ENCODE measurements at regions not wholly inside any gene's neighbourhood (a gene's known extent, or its start where the extent isn't known, plus 50 kb on each side); places are given as distances from the start of the nearest gene placed in this dataset.

DNA sequence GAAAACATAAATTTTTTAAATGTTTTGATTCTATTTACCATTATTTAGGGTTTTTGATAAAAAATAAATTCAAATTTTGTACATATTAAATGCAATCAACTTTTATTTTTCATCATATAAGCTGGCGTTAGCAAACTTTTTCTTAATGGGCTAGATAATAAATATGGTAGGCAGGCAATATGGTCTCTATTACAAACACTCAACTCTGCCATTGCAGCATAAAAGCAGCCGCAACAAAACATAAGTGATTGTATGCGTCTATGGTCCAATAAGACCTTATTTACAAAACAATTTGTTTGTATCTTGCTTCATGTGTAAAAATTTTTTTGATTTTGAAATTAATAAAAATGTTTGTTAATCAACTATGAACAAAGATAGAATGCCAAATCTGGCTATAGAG, 116.8 kb upstream of the GLI2 start:
- DNase-seq: no peak

DNA sequence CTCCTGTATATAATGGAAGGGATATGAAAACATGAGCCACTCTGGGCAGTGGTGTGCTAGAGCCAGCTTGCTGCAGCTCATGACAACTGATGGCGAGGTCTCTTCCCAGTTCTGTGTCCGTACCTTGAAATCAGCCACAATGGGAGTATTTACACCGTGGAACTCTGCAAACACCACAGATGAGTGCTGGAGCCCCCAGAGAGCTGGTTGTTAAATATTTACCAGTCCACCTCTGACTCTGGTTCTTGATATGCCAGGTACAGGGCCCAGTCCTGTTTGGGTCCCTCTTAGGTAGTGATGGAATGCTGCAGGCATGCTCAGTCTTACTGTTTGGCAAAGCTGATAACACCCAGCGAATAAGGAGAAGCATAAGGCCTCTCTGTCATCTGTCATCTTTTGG, 116.1 kb upstream of the GLI2 start:
- no peak for DNase-seq

DNA sequence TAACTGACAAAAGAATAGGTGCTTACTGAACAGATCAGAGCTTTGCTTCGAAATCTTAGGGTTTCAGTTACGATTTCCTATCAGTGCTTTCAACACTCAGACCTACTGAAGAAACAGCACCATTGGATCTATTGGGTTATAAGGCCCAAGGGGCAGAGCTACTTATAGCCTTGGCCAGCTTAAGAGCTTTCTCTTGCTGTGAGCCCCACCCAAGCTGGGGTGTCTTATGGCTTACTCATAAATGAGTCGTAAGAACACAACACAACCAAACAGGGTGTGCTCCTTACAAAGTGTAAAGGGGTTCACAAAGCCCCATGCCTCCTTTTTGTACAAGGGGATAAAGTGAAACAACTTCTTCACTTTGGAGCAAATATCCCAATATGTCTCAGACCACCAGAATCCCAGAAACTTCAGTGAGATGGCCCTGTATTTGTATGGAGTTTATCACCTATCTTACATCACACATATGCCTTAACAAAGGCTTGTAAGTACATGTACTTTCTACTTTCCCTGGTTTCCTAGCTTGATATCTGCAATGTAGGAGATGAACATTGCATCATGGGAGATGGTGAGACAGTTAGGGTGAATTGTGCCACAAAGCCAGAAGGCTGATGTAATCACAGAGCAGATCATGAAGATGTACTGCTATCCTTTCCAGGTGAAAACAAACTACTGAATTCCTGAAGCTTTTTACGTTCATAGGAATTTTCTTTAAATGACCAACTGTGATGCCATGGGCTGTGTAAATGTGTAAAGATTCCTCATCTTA, 115.5 kb upstream of the GLI2 start:
- no peak for DNase-seq

DNA sequence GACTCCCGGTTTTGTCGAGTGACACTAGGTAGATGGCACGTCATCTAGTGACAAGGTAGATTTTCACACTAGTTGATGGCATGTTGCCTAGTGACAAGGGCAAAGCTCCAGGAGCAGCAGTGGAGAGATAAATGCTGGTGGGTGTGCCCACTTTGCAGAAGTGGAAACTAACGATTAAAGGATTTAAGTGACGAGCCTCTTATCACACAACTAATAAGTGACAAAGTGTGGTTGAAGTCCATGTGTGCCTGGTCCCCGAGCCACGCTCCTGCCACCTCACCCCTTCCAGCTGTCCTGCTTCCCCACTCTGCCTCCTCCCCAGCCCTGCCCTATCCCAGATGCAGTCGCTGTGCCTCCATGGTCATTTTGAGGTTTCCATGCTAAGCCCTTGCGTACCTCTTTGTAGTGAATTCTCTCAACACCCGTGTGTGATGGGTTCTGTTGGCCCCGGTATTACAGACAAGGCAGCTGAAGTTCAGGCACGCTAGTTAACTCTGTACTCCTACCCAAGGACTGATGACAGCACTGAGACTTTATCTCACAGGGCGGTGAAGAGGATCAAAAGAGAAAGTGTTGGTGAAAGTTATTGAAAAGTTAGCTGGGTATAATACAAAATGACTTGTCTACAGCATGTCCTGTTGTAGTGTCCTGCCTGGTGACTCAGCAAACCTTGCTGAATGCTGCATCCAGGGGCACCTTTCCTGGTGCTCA, 113.4 kb upstream of the GLI2 start:
- DNase-seq: no peak

DNA sequence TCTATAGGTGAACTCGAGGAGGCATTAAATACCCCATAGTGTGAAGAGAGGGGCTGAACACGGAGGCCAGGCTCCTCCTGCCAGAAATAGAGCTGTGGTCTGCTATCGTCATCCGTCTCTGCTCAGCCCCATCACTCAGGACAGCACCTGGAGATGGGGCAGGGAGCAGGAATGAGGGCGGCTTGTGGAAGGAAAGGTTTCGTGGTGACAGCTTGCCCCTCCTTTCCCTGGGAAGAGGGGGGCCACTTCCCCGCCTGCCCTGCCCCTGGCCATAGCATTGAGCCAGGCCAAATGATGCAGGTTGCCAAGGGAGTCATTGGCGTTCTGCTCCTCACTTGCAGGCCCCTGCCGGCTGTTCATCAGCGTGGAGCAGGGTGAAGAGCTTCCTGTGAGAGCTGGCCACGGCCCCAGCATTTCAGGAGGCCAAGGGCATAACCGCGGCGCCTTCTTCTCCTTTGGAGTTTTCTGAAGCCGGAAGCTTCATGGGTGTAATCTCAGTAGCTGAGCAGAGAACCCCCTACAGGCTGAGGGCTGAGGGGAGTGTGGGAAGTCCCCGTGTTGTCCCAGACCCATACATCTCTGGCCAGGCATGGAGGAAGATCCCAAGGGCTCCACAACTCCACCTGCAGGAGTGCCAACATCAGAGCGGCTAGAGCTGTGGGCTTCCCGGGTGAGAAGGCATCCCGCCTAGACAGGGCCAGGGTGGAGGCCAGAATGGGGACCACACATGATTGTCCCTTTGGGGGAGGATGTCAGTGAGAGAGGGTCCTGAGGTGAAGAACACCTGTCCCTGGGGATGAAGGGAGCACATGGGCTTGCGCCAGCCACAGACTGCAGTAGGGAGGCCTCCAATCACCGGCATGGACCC, 112.5 kb upstream of the GLI2 start:
- no peak for DNase-seq

DNA sequence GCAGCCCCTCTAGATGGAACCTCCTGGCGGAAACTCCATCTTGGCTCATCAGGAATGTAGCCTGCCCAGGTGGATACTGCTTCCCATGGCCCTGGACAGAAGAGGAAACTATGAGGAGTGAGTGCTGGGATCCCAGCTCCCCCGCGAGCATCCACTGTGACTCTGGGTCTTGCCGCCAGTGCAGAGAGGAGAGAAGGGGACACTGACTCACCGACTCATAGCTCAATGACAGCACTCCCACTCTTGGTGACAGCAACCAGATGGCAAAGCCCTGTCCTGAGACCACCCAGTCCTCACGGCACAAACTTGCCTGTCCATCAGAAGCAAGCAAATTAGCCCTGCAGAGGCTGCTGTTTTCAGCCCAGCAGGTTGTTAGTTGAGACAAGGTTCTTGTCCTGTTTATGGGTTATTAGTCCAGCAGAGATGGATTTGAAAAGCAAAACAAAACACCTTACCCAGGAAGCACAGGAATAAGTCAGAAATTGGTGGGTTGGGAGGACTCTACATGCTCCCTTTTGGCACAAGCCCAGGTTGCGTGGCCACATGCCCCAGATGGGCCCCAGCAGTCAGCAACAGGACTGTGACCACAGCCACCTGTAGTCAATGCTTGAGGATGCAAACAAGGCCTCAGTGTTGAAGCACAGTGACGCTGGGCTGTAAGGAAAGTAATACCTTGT, 111.5 kb upstream of the GLI2 start:
- DNase-seq: no peak

DNA sequence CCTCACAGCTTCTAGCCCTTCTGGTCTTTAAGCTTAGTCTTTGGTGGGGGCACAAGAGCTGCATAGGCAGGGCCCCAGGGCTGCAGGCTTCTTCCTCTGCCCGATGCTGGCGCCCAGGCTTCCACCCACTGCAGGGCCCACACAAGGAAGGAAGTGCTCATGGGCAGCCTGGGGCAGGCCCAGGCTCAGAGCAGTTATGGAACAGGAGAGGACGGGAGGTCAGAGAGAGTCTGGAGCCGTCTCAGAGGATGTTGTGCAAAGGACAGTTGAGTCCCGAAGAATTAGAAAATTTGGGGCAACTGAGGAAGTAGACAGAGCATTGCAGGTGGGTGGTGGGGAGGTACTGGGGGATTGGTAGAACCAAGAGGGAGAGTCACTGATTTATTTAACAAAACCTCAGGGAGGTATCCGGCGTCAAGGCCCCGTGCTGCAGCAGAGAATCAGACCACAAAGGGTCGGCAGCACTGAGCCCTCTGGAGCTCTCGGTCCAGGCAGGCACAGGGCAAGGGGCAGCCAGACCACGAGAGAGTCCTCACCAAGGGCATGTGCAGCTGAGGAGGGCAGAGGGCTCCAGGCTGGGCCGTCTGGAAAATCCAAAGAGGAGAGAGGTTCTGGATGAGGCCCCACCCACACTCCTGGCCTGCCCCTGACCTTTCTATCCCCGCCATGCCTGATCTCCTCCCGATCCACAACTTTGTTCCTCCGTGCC, 110.8 kb upstream of the GLI2 start:
- no peak for DNase-seq

DNA sequence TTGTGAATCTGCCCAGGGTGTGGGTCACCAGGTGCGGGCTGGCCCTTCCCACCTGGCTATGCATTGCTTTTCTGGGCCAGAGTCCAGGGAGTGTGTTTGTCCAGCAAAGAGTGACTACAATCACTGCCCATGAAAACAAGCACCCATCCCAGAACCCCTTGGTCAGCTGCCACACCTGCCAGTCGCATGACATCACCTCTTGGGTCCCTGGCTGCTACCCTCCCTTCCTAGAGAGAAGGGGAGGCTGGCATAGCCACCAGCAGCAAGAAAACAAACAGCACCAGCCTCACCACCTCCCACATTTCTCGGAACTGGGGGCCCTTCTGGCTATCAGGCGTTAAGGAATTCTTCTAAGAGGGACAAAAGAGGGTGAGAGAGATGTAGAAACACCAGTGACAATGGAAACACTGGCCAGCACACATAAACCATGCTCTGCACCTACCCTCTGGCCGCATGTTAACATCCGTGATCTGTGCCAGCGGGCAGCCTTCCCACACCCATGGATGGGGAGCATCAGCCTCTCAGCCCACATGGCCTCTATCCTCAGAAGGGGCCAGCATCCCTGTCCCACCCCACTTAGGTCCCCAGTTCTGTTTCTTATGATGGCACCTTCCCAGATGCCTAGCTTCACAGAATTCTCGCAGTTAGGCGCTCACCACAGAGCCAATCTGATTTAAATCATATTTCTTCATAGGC, 109.7 kb upstream of the GLI2 start:
- no peak for DNase-seq

DNA sequence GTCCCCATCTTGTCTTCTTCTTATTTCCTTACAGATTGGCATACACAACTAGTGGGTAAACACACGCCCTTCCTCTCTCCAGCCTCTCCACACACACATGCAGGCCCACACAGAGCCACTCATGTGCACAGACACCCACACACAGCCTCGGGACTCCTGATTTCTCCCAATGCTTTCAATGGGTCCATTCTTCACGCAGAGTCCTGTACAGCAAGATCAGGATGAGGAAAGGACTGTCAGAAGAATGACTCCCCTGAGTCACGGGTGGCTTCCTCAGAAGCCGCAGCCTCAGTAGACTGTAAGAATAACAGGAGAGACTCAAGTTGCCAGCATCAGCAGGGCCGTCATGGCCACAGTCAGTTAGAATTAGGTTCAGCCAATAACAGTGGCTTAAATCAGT, 109.1 kb upstream of the GLI2 start:
- DNase-seq: no peak

DNA sequence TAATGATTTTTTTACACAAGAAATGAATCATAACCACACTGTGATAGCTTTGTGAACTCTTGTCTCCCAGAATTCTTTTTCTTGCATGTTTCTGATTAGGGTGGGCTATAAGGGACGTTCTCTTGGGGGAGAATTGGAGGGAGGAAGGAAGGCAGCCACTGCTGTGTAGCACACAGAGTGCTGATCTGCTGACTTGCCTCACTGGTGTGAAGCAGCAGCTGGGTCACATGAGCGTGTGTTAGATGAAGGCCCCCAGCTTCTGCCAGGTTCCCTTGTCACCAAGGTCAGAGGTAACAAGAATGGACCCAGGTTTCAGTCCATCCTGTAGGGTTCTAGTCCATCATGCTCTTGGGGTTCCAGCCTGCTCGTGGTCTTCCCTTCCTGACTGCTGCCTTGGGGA, 107.4 kb upstream of the GLI2 start:
- no peak for DNase-seq

DNA sequence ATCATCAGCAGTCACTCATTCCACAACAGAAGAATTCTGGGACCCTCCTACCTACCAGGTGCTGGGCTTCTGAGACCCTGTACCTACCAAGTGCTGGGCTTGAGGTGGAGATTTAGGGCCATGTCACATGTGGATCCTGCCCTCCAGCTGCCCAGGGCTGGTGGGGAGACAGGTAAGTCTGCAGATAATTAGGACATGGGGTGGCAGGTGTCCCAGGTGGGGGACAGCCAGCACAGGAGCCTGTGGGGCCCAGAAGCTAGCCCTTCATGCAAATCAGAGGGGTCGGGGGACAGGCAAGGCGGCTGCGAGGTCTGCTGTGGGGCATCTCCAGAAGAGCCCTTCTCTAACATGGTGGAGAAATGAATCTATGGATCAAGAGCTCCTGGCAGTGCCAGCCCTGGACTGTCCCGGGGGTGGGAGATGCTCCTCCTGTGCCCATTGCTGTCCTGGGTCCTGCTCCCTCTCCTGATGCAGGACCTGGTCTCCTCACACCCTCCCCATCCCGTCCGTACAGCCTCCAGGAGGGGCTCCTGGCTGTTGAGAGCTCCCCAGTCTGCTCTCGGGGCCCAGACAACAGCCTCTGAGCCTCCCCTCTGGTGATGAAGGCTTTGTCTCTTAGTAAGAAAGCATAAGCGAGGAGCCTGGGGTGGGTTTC, 106.3 kb upstream of the GLI2 start:
- no peak for DNase-seq

DNA sequence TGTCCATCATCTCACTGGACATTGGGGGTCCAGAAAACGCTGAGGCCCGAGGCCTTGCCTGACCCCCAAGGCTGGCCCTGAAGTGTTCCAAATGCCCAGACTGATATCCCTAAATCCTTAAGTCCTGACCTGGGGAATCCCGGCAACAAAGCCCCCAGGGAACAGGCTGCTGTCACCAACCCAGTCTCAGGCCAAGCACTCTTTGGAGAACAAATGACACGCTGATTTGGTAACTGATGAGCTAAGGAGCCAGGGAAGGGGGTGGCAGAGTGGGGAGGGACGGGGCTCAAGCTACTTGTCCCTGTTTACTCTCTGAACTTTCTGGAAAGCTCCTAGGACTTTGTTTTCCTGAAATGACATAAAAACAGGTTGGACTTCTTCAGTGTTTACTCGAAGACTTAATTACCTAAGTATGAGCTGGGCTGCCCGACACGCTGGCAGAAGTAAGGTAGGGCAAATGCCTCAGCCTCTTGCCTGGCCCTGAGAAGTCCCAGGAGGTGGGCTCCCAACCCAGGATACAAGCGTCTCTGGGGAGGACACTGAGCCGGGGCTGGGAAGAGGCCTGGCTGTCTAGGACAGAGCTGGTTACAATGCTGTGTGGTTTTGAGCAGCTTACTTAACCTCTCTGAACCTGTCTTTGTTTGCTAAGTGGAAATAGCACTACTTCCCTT, 105.5 kb upstream of the GLI2 start:
- no peak for DNase-seq

DNA sequence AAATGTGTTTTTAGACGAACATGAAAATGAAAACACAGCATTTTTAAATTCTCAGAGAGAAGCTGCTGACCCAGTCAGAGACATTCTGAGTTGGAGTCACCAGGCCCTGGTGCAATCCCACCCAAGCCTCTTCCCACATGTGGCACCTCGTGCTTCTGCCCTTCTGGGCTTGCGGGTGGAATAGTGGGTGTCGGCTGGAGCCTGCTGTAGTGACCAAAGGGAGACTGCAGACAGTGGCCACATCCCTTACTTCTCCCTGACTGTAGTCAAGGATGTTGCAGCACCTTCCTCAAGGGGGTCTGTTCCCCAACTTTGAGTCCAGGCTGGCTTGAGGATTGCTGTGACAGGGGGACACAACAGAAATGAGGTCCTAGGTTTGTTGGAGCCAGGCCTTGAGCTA, 104.4 kb upstream of the GLI2 start:
- DNase-seq: no peak

DNA sequence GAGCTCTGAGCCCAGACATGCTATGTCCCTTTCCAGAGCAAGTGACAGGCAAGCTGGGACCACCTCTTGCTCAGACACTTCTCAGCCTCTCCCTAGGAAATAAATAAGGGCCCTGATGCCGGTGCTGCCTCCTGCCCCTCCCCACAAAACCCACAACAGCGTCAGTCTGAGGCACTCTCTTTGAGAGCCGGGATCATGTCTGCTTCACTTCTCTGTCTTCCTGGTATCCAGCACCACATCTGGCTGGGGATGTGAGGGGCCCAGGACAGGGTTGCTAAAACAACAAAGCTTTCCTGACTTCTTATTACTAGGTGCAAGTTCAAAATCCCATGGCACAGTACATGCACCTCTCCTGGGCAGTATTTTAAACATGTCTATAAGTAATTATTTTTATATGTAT, 103.9 kb upstream of the GLI2 start:
- DNase-seq: no peak

DNA sequence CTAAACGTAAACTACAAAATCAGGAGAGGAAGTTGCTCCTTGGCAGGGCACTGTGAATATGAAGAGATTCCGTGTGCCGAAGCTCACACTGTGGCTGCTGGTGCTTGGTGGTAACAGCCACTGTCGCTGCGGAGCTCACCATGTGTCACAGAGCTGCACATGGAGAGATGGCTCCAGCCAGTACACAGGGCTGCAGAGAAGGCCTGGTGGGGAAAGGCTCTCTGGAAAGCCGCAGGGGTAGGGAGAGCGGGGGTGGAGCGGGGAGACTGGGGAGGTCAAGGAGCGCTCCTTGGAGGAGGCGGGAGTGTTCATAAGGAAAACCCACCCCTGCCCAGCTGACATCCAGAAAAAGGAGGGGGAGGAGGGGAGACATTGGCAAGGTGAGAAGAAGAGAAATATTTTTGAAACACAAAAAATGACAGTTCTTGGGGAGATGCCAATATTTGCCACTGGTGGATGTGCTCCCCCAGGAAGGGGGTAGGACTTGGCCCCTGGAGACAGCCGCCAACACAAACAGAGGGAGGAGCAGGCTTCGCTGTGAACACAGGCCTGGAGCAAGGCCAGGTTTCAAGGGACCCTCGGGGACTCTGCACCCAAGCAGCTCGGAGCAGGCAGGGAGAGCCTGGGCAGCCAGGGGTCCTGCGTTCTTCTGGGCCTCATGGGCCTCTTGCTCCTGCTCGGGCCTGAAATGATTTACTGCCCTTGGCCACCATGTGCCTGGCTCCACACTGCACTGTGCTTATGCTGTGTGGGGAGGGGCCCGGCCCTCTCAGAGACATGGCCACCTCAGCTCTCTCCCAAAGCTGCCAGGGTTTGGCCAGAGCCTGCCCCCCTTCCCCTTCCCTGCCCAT, 102.6 kb upstream of the GLI2 start:
- DNase-seq: no peak

DNA sequence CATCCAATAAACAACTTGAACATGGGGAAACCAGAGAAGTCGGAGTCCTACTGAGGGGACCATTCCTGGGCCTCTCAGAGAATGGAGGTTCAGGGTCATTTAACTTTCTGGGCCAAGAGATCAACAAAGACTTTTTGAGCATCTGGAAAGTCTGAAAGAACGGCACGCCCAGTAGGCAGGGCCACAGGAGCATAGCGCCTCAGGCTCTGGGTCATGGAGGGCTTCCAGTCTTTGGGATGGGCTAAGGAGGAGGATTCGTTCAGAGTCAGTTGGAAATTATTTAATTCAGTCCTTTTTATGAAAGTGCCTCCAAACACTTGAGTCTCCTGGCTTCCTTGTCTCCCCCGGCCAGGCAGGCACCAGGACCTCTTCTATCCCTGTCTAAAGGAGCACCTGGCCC, 101.1 kb upstream of the GLI2 start:
- DNase-seq: no peak

DNA sequence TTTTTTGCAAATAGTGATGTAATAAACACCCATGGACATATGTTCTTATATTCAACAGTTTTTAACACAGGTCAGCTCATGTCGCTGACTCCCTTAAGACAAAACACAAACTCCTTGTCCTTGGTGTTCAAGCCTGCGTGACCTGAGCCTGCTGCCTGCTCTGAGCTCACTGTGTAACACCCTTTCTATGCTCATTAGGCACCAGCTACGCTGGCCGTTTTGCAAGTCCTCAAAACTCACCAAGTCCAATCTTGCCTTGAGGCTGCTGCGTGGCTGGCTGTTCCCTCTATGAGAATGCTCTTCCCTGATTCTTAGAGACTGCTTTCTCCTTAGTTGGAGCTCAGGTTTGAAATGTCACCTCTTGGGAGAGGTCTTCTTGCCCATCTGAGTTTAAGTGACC, 100.5 kb upstream of the GLI2 start:
- no peak for DNase-seq

DNA sequence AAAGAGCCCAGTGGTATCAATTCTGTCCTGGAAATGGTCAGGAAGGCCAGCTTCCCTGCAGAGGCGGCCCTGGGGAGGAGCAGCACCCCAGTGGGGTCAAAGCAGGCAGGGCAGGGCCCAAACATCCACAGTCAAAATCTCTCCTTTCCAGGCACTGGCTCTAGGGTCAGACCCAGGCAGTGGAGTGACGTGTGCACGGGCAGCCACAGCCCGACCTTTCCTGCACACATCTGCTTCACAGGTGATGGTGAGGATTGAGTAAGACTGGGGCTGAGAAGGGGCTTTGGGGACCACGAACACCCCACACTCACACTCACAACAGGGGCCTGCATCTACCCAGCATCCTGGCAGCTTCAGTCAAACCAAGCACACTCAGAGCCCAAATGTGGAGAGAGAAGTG, 97.8 kb upstream of the GLI2 start:
- DNase-seq: no peak

DNA sequence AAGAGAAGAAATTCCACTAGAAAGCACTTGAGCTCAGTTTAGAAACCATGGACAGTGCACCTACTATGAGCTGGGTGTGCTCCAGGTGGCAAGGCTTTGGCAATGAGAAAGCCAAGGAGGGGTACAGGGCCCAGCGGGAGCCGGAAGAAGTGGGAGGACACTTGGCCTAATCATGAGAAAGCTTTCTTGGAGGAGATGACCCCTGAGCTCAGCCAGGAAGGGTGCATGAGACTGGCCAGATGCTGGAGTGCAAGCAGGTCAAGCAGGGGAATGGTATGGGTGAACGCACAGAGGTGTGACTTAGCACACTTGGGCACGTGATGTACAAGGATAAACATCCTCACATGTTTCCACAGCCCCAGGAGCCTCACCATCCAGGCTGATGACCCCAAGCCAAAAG, 97.2 kb upstream of the GLI2 start:
- DNase-seq: no peak

DNA sequence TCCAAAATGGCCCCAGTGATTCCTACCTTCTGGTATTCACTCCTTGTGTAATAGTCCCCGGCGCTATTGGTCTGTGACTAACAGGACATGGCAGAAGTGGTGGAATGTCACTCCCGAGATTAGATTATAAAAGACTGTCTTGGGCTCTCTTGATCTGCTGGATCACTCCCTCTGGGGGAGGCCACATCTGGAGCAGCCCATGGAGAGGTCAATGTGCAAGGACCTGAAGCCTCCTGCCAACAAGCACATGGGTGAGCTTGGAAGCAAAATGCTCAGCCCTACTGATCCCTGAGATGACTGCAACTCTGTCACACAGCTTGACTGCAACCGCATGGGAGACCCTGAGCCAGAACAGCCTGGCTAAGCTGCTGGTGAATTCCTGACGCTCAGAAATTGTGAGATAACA, 94.3 kb upstream of the GLI2 start:
- DNase-seq: no peak
